OCI-LY7 (cell line): ENCODE measurements at regions not wholly inside any gene's neighbourhood (a gene's known extent, or its start where the extent isn't known, plus 50 kb on each side); places are given as distances from the start of the nearest gene placed in this dataset.

Experiments used
- CTCF ChIP-seq: fragments of 200-600 bp; sonication (generic); conservative IDR thresholded peaks from 2 replicates; pipeline ENCODE4 v1.5.1; 2014; ENCODE audit warnings: mild to moderate bottlenecking, antibody characterized with exemption, low read length, moderate library complexity, mixed read lengths
- EZH2phosphoT487 ChIP-seq: fragments of 200-600 bp; sonication (generic); IDR thresholded peaks from 2 replicates; pipeline ENCODE4 v1.6.1; 2018; ENCODE audit warnings: low read depth, borderline replicate concordance, mild to moderate bottlenecking, mixed run types, antibody characterized with exemption, low read length, moderate library complexity, mixed read lengths

- TF ChIP-seq CTCF: no peak
- TF ChIP-seq EZH2phosphoT487: no peak
These were observed 89.5 kb upstream of the NCK2 start for GRCh38 chr2:105655244-105655643.
